Upper lobe of left lung (tissue), 6 donors: ENCODE measurements at regions not wholly inside any gene's neighbourhood (a gene's known extent, or its start where the extent isn't known, plus 50 kb on each side); places are given as distances from the start of the nearest gene placed in this dataset.

Experiments
- ATAC-seq, 2 donors: fragments of 200-7000 bp; cut with Tn5 transposase; one replicate each; pipeline ENCODE4 v1.9.1; 2022; ENCODE audit warnings: mild to moderate bottlenecking in 2 of 2, moderate library complexity in 2 of 2; ENCODE audit not compliant: low FRiP score in 2 of 2
- DNase-seq, 2 donors: peaks; one replicate each; pipeline ENCODE4 v3.0.0-alpha.2; 2019 to 2020
- H3K27ac ChIP-seq, 4 donors: fragments of 200-600 bp; sonication (generic); one replicate each; pipeline ENCODE4 v1.5.1; 2016 to 2019
- H3K27me3 ChIP-seq, 4 donors: fragments of 200-600 bp; sonication (generic); one replicate each; pipeline ENCODE4 v1.5.1; 2017 to 2019
- H3K36me3 ChIP-seq, 4 donors: fragments of 200-600 bp; sonication (generic); one replicate each; pipeline ENCODE4 v1.5.1; 2016 to 2019
- H3K4me1 ChIP-seq, 4 donors: fragments of 200-600 bp; sonication (generic); one replicate each; pipeline ENCODE4 v1.5.1; 2018 to 2019
- H3K4me3 ChIP-seq, 4 donors: fragments of 200-600 bp; sonication (generic); one replicate each; pipeline ENCODE4 v1.5.1; 2017 to 2019; ENCODE audit warnings: mild to moderate bottlenecking in 2 of 4, moderate library complexity in 1 of 4
- H3K9me3 ChIP-seq, 4 donors: fragments of 200-600 bp; sonication (generic); one replicate each; pipeline ENCODE4 v1.5.1; 2018 to 2019
- CTCF ChIP-seq, 6 experiments: fragments of 450-650 bp in 4 of 6; fragments of 200-600 bp in 2 of 6; sonication (generic) in 2 of 6; IDR thresholded peaks; one replicate each; pipeline ENCODE4 v1.5.1; 2016 to 2019; ENCODE audit warnings: antibody characterized with exemption in 6 of 6
- EP300 ChIP-seq, 4 donors: sonication (generic); formaldehyde crosslinking; IDR thresholded peaks; one replicate each; pipeline ENCODE4 v1.5.1; 2017; ENCODE audit warnings: antibody characterized with exemption in 4 of 4, control low read depth in 2 of 4
- POLR2A ChIP-seq, 4 donors: fragments of 450-650 bp; IDR thresholded peaks; one replicate each; pipeline ENCODE4 v1.5.1; 2016 to 2017; ENCODE audit warnings: antibody characterized with exemption in 4 of 4, mild to moderate bottlenecking in 2 of 4
- POLR2AphosphoS5 ChIP-seq, 2 donors: sonication (generic); formaldehyde crosslinking; IDR thresholded peaks; one replicate each; pipeline ENCODE4 v1.5.1; 2017; ENCODE audit warnings: antibody characterized with exemption in 2 of 2
- WGBS, 2 donors: methylation state at CpG; one replicate each; pipeline ENCODE4 v1.1.5; 2017 to 2018; 5-methylcytosine and 5-hydroxymethylcytosine counted together
- donor health status: DM: no; HTN: no; CAD: no; lungs with moderate emphysema.
- donor health status: DM: no; HTN: yes; CAD: no; lungs with severe emphysema.

GRCh38 chr4:147408189-147408588, 72.7 kb upstream of the EDNRA start:
- no peak overlapping the region for H3K27ac ChIP-seq
- no peaks in the 10 kb centered on the region for H3K4me1 ChIP-seq
- peaks cover 0 to 3% (median 0%) of the 10 kb centered on the region in 4 donors for H3K9me3 ChIP-seq
- no peak for TF ChIP-seq POLR2A (IDR thresholded peaks at IDR 0.05)
- no peak for TF ChIP-seq POLR2AphosphoS5 (IDR thresholded peaks at IDR 0.05)
- TF ChIP-seq CTCF (IDR thresholded peaks at IDR 0.05): no peak
- TF ChIP-seq EP300 (IDR thresholded peaks at IDR 0.05): no peak
- H3K27me3 ChIP-seq: no peaks in the 10 kb centered on the region
- no peak overlapping the region for H3K4me3 ChIP-seq
- DNase-seq: no peak
- no peaks in the 10 kb centered on the region for H3K36me3 ChIP-seq
- no peak for ATAC-seq

- WGBS, 2 donors: 55 to 61% methylated on average over 2 of the region's 2 CpGs
- H3K4me3 ChIP-seq: no peak overlapping the region
- TF ChIP-seq POLR2A (IDR thresholded peaks at IDR 0.05): no peak
- H3K36me3 ChIP-seq: no peaks in the 10 kb centered on the region
- H3K27me3 ChIP-seq: no peaks in the 10 kb centered on the region
- no peaks in the 10 kb centered on the region for H3K9me3 ChIP-seq
- H3K27ac ChIP-seq: no peak overlapping the region
- no peaks in the 10 kb centered on the region for H3K4me1 ChIP-seq
- ATAC-seq (no peak), DNase-seq (no peak)
These were observed 71.5 kb upstream of the EDNRA start for GRCh38 chr4:147409350-147409749.

GRCh38 chr4:147418226-147418625, 62.7 kb upstream of the EDNRA start:
- H3K27me3 ChIP-seq: no peaks in the 10 kb centered on the region
- DNase-seq: no peak
- H3K9me3 ChIP-seq: no peaks in the 10 kb centered on the region
- no peak overlapping the region for H3K27ac ChIP-seq
- no peaks in the 10 kb centered on the region for H3K4me1 ChIP-seq
- ATAC-seq: no peak
- 69 to 79% methylated on average over 1 of the region's 1 CpG for WGBS, 2 donors
- H3K36me3 ChIP-seq: no peaks in the 10 kb centered on the region
- TF ChIP-seq POLR2A (IDR thresholded peaks at IDR 0.05) (no peak), POLR2AphosphoS5 (IDR thresholded peaks at IDR 0.05) (no peak), CTCF (IDR thresholded peaks at IDR 0.05) (no peak), EP300 (IDR thresholded peaks at IDR 0.05) (no peak)
- no peak overlapping the region for H3K4me3 ChIP-seq

GRCh38 chr4:147421456-147421855, 59.4 kb upstream of the EDNRA start:
- WGBS, 2 donors: 89% methylated on average over 2 of the region's 2 CpGs

GRCh38 chr4:147423229-147423628, 57.7 kb upstream of the EDNRA start:
- no peaks in the 10 kb centered on the region for H3K9me3 ChIP-seq
- no peak overlapping the region for H3K4me3 ChIP-seq
- no peak overlapping the region for H3K27ac ChIP-seq
- H3K36me3 ChIP-seq: no peaks in the 10 kb centered on the region
- 59 to 81% methylated on average over 3 to 4 of the region's 4 CpGs for WGBS, 2 donors
- H3K27me3 ChIP-seq: no peaks in the 10 kb centered on the region
- no peak for DNase-seq
- no peak for ATAC-seq
- H3K4me1 ChIP-seq: no peaks in the 10 kb centered on the region
- TF ChIP-seq POLR2A (IDR thresholded peaks at IDR 0.05) (no peak), EP300 (IDR thresholded peaks at IDR 0.05) (no peak)

More at GRCh38 chr4:147421456-147421855, 59.4 kb upstream of the EDNRA start:
- H3K4me3 ChIP-seq: no peak overlapping the region
- H3K27ac ChIP-seq: no peak overlapping the region
- TF ChIP-seq CTCF (IDR thresholded peaks at IDR 0.05) (no peak), EP300 (IDR thresholded peaks at IDR 0.05) (no peak), POLR2AphosphoS5 (IDR thresholded peaks at IDR 0.05) (no peak), POLR2A (IDR thresholded peaks at IDR 0.05) (no peak)
- DNase-seq: no peak
- no peaks in the 10 kb centered on the region for H3K36me3 ChIP-seq
- no peaks in the 10 kb centered on the region for H3K9me3 ChIP-seq
- H3K27me3 ChIP-seq: no peaks in the 10 kb centered on the region
- H3K4me1 ChIP-seq: no peaks in the 10 kb centered on the region
- no peak for ATAC-seq

GRCh38 chr4:147425019-147425418, 55.9 kb upstream of the EDNRA start:
- no peak overlapping the region for H3K4me3 ChIP-seq
- no peaks in the 10 kb centered on the region for H3K36me3 ChIP-seq
- DNase-seq: no peak
- H3K27me3 ChIP-seq: no peaks in the 10 kb centered on the region
- H3K9me3 ChIP-seq: no peaks in the 10 kb centered on the region
- H3K4me1 ChIP-seq: no peaks in the 10 kb centered on the region
- TF ChIP-seq POLR2AphosphoS5 (IDR thresholded peaks at IDR 0.05) (no peak), CTCF (IDR thresholded peaks at IDR 0.05) (no peak), EP300 (IDR thresholded peaks at IDR 0.05) (no peak), POLR2A (IDR thresholded peaks at IDR 0.05) (no peak)
- no peak overlapping the region for H3K27ac ChIP-seq
- ATAC-seq: no peak
- 93 to 97% methylated on average over 1 of the region's 1 CpG for WGBS, 2 donors
